ENCODE measurements at regions not wholly inside any gene's neighbourhood (a gene's known extent, or its start where the extent isn't known, plus 50 kb on each side); places are given as distances from the start of the nearest gene placed in this dataset.

DNA sequence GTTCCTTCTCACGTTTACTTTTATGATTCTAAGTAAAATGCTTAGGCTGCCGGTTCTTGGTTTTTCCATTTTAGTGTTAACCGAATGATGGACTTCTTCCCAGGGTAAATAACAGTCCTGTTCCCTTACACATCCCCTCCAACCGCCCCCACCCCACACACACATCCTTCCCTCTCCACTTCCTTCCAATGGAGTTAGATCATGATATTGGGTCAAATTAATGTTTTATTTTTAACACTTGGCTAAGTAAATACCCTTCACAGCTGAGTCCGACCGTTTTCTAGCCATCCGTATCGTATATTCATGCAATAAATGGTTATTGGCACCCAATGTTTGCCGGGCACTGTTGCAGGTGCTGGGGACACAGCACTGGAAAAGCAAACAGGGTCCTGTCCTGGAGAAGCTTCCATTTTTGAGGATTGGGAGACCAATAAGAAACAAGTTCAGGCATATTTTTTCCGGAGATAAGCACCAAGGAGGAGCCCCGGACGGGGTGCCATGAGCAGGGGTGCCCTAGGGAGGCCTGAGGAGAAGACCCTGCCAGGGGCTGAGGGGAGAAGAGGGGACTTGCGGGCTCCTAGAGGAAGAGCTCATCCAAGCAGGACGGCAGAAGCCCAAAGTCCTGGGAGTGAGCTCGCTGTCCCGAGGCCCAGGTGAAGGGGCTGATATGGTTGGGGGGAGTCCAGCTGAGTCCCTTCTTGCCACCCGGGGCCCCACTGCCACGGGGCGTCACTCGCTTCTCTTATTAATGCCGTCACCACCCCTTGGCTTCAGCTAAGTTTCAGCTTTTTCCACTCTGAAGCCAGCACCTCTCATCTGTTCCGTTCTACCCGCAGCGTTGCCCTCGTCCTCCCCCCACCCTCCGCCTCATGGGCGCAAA is 126.0 kb upstream of the RET start:
- DNase-seq (ENCODE audit: low spot score in 2 of 2) (no peak), FAIRE-seq (no peak)

GRCh38 chr10:42951486-42952251 is 125.2 kb upstream of the RET start:
- FAIRE-seq (no peak), DNase-seq (ENCODE audit: low spot score in 2 of 2) (no peak)

DNA sequence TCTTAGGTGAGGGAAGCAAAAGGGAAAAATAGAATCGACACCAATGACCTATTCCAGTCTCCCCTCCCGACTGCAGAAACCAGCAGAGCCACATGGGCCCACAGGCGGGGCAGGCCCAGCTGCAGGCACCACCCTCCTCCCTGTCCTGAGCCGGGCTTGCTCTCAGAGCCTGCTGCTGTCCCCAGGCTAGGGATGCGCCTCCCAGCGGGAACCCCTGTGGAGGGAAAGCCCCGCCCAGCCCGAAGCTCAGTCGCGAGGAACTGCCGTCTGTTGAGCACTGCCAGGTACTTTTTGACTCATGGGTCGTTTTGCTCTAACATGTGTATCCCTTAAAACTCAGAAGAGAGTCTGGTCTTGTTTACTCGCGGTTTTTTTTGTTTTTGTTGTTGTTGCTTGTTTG is 124.5 kb upstream of the RET start:
- no peak for FAIRE-seq
- no peak for DNase-seq (ENCODE audit: low spot score in 2 of 2)

DNA sequence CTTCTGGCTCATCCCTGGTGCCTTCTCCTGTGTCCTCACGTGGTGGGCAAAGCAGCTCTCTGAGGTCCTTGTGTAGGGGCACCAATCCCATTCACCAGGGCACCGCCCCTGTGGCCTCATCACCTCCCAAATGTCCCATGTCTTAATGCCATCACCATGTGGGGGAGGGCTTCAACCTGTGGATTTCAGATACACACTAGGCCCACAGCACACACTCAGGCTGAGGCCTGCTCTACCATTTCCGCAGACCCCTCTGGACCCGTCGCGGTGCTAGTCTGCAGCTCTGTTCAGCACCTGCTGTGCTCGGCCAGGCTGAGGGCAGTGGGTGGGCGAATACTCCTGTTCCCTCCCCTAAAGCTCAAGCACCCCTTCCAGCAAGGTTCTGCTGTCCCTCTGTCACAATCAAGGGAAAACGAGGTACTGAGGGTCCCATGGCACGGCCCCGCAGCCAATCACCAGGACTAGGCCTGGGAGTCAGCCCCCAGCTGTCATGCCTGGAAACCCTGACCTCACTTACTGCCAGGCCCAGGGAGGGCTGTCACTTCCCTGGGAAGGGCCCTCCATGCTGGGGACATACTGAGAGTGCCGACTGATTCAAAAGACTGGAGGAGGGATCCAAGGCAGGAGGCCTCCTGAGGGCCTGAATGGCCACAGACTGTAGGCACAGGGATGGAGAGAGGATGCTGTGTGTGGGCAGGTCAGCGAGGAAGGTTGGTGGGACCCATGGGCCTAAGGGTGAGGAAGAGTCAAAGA is 123.8 kb upstream of the RET start:
- no peak for FAIRE-seq
- no peak for DNase-seq (ENCODE audit: low spot score in 2 of 2)

DNA sequence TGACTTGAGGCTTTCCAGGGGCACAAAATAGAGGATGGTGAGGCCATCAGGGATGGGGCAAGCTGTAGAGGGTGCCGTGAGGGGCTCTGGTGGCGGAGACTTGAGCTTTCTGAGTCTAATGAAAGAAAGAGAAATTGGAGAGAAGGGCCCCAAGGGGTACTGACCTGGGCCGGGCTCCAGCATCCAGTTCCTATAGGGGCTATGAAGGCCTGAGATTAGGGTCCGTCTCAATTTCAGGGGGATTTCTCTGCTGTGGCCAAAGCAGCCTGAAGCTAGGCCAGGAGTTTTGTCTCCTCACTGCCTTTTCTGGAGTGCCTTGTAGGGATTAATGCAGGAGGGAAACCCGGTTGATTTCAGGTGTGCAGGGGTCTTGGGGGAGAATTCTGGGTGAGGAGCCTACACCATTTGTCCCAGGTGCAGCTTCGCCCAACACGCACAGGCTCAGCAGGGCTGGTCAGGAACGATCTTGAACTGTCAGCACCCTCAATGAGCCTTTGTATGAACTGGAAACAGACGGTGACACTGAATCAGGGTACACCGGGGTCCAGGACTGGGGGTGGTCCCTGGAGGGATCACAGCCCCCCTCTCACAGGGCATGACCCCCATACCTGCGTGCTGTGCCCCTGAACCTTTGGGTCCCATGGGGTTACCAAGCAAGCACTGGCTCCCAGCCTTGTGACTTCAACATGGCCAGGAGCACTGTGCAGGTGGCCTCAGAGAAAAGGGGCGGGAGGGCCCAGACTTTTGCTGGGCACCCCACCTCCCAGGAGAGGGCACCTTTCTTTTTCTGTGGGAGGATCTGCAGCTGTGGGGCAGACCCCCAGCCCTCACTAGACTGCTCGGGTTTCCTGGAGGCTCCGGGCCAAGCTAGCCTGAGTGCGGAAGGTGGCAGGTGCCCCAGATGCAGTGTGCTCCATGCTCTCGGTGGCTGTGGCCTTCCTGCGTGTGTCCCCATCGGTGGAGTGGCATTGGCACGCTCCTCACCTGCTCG is 122.9 kb upstream of the RET start:
- no peak for DNase-seq (ENCODE audit: low spot score in 2 of 2)
- FAIRE-seq, result no peak

- FAIRE-seq (no peak), DNase-seq (ENCODE audit: low spot score in 2 of 2) (no peak)
Measured at GRCh38 chr10:42954766-42955492, 121.9 kb upstream of the RET start.

- FAIRE-seq (no peak), DNase-seq (ENCODE audit: low spot score in 2 of 2) (no peak)
Measured at GRCh38 chr10:42955493-42955889, 121.4 kb upstream of the RET start.

- FAIRE-seq (no peak), DNase-seq (ENCODE audit: low spot score in 2 of 2) (no peak)
Measured at GRCh38 chr10:42956045-42956444, 120.8 kb upstream of the RET start.

DNA sequence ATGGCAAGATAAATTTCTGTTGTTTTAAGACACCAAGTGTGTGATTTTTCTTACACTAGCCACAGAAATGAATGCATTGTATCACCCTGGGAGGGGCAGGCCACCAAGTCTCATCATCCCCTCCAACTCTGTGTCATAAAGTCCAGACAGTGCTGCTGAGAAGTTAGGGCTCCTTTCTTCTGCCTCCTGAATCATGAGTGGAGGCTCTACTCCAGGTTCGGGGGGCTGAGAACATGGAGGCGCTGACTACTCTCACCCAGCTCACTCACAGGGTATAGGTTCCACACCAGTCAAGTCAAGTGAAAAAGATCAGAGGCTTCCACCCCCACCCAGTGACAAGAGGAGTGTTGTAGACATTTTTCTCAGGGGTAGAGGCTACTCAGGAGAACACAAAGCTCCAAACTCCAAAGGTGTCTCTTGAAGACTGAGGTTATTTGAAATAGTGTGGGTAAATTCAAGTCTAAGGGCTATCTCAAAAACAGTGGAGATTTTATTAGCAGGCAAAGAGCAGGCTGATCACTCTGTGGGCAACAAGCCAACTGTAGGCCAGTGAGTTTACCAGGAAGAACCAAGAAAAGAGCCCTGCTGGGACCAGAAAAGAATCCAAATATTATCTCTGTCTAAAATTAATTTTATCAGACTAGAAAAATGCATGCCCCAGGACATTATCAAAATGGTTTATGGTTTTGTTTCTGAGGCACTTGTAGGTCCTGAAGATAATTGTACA is 118.6 kb upstream of the RET start:
- FAIRE-seq, result no peak

GRCh38 chr10:42959833-42960232 is 117.0 kb upstream of the RET start:
- FAIRE-seq (no peak), DNase-seq (ENCODE audit: low spot score in 2 of 2) (no peak)

More for the DNA sequence above, 118.6 kb upstream of the RET start:
- DNase-seq (ENCODE audit: low spot score in 2 of 2), result no peak

GRCh38 chr10:42960491-42960990 is 116.3 kb upstream of the RET start:
- DNase-seq (ENCODE audit: low spot score in 2 of 2) (no peak), FAIRE-seq (no peak)

GRCh38 chr10:42960991-42961795 is 115.7 kb upstream of the RET start:
- FAIRE-seq (no peak), DNase-seq (ENCODE audit: low spot score in 2 of 2) (no peak)

- no peak for FAIRE-seq
- no peak for DNase-seq (ENCODE audit: low spot score in 2 of 2)
Measured at GRCh38 chr10:42961796-42962109, 115.1 kb upstream of the RET start.

DNA sequence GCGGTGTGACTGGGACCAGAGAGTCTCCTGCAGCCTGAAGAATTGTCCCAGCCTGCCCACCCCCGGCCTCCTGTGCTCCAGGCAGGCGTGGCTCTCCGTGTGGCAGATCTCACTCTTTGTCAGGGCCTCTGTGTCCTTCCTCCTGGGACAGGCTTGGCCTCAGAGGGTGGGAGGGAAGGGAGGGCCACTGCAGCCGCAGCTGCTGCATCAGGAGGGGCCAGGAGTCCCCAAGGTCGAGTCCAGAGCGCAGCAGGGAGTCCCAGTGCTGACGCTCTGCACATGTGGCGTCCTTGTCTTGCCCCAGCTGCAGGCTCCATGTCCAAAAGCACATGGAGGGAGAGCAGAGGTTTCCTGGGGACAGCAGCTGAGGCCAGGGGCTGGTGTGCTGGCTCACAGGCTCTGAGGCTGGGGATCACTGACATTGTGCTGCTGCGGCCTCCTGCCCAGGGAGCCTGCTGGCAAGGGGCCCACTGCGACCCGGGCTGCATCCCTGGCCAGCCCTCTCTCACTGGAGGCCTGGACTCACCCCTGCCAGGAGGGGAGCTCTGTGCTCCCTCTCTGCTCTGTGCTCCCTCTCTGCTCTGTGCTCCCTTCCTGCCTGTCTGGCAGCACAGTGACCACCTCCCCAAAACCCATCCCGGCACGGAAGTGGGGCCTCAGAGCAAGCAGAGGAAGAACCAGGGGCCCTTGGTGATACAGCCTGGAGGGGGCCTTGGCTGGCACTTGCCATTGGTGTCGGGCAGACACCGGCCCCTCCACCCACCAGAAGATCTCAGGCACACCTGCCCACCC is 114.6 kb upstream of the RET start:
- DNase-seq (ENCODE audit: low spot score in 2 of 2) (no peak), FAIRE-seq (no peak)

- FAIRE-seq, result no peak
Measured at GRCh38 chr10:42962902-42963231, 114.0 kb upstream of the RET start.

DNA sequence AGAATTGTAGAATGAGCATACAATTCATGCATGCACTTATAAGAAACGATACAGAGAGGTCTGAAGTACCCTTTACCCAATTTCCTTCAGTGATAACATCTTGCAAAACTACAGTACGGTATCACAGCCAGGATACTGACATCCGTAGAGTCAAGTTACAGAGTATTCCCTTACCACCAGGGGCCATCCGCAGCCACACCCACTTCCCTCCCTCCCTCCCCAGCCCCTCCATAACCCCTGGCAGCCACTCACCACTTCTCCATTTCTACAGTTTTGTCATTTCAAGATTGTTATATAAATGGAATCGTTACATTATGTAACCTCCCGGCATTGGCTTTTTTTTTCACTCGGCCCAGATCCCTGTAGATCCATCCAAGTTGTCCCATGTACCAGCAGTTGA is 113.6 kb upstream of the RET start:
- no peak for DNase-seq (ENCODE audit: low spot score in 2 of 2)
- FAIRE-seq, result no peak

More at GRCh38 chr10:42962902-42963231, 114.0 kb upstream of the RET start:
- no peak for DNase-seq (ENCODE audit: low spot score in 2 of 2)

GRCh38 chr10:42969147-42969546 is 107.7 kb upstream of the RET start:
- no peak for FAIRE-seq
- DNase-seq (ENCODE audit: low spot score in 2 of 2), result no peak

All from frontal cortex (tissue), 3 donors.